ENCODE measurements at regions not wholly inside any gene's neighbourhood (a gene's known extent, or its start where the extent isn't known, plus 50 kb on each side); places are given as distances from the start of the nearest gene placed in this dataset.

DNA sequence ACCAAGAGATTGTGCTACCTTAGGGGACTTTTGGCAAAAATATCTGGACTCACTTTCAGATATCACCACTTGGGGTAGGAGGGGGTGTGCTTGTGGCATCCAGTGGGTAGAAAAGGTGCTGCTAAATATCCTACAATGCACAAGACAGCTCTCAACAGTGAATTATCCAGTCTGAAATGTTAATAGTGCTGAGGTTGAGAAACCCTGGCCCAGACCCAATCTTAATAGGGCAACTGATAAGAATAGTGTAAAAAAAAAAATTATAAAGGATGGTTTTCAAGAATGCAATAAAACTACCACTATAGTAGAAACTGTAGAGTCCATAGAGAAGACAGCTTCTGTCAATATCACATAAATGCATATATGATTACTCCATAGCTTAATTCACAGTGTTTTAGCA lies 185.5 kb downstream of the ZNF330 start:
- no peak for DNase-seq

DNA sequence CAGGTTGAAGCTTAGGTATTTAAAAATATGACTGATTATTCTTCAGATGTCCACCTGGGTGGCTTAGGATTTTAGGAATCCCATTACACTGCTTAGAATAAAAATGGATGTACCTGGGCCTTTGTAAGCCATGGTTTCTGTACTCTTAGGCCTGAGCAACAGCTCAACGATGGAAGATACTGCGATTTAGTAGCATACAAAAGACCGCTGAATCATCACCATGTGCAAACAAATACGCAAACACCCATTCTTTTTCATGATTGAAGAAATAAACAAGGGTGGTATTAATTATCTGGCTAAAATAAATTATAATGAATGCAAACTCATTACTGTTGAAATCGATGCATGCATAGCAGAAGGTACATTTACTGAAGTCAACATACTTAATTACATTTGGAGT lies 188.9 kb downstream of the ZNF330 start:
- DNase-seq, result no peak

DNA sequence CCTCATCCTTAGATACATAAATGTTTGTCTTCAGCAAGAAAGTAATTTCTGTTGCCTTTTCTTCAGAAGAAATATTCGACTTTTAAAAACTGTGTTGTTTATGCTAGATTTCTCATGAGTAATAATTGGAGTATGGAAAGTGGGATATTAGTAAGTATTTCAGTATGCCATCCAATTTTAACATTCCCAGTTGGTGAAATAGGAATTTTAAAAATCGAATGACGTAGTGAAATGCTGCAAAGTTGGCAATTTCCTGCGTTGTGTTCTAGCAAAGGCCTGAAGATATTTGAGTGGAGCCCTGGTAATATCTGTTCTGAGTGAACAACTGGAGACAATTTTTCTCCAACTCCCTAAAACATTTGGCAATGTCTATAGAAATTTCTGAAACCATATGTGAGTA lies 190.1 kb downstream of the ZNF330 start:
- DNase-seq, result no peak

DNA sequence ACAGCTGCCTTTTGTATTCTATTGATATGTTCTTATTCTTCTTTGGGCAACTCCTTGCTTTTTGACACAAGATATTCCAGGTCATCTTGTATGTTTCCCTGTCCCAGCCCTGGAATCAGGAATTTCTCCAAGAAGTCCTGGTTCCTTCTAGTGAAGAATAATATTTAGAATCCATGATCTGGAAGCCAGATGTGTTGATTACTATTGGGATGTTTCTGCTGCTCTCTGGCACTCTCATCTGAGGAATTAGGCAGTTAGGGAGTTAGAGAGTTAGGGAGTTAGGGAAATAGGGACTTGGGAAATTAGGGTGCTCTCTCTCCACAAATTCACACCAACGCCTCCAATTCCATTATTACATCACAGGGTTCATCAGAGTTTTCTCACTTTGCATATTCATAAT lies 191.2 kb downstream of the ZNF330 start:
- no peak for DNase-seq

DNA sequence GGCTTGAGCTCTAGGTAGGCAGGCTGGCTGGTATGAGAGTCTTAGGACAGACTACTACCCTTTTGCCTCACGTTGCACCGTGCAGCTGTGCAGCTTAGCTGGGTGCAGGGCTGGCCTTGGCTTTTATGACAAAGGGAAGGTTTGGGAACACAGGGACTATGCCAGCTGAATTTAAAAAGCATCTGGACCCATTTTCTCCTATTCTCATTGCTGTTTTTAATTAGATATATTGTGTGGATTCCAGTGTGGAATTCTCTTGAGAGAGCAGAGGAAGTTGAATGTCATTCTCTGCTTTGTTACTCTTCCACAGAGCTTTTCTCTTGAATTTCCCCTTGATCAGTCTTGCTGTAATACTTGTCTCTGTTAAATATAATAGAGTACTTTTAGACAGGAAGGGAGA lies 192.7 kb downstream of the ZNF330 start:
- DNase-seq, result no peak

DNA sequence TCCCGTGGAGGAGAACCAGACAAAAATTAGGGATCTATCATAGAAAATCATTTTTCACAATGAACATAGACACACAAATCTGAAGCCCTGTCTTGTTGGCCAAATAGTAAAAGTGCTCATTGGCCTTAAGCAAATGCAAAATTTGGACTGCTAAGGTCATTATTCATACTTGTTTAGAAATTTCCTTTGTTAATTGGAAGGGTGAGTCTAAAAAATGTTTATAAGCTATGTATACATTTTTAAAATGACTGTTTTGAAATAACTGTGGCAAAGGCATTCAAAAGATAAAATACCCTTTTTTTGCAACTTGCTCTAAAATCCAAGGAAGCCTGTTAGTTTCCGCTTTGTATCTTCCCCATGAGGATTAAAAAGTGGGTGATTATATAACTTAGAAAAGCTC lies 195.0 kb downstream of the ZNF330 start:
- no peak for DNase-seq

DNA sequence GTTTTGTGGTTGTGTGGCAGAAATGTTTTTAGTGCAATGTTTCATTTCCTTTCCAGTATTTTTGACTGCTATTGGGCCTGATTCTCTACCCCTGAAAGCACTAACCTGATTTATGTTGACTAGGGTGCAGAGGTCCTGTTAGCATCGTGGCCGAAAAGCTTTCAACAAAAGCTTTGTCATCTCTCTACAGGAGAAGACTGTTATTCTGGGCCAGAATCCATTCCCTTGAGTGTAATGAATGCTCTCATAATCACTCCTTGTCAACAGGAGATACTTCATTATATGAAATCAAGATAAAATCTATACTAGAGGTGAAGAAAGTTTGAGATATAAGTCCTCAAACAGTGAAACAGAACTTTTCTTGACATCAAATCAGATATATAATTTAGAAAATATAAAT lies 195.5 kb downstream of the ZNF330 start:
- no peak for DNase-seq

DNA sequence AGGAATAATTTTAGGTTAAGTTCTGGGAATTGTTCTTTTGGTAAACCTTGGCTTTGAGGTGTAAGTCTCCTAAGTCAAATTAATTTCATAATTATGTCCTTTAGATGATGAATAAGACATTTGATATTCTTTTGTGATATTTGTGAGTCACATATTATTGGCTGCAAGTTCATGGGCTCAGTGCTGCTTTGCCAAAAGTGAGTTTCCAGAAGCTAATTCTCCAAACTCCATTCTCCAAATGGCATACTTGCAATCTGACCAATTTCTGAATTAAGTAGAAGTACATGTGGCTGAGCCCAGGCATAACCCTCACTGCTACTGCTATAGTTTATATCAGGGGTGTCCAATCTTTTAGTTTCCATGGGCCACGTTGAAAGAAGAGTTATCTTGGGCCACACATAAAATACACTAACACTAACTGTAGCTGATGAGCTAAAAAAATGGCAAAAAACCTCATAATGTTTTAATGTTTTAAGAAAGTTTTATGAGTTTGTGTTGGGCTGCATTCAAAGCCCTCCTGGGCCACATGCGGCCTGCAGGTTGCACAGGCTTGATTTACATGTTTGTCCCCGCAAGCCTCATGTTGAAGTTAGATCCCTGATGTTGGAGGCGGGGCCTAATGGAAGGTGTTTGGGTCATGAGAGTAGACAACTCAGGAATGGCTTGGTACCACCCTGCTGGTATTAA lies 196.1 kb downstream of the ZNF330 start:
- no peak for DNase-seq

DNA sequence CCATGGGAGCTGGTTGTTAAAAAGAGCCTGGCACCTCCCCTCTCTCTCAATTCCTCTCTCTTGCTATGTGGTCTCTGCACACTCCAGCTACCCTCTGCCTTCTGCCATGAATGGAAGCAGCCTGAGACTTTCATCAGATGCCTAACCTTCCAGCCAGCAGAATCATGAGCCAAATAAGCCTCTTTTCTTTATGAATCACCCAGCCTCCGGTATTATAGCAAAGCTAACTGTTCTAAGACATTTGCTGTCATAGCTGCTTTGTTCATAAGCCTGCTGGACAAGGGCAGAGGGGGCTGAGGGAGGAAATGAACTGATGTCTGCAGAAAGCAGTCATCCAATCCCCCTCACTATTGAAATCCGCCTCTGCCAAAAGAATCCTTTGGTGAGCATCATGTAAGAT lies 196.7 kb downstream of the ZNF330 start:
- no peak for DNase-seq

DNA sequence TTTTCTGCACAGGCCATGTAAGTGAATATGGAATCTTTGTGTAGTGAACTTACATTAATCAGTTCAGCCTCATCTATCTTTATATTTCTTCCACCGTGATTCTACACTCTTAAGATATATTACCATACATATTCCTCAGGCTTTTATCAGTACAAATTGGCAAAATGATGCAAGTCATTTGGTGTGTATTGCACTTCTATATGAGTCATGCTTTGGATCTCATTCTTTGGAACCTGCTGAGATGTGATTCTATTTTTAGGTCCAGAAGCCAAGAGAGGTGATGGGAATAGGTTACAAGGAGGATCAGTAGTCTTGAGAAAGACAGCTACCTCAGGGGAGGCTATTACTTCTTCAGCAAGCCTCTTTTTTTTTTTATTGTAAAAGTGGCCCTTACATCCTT lies 204.4 kb downstream of the ZNF330 start:
- DNase-seq, result no peak

DNA sequence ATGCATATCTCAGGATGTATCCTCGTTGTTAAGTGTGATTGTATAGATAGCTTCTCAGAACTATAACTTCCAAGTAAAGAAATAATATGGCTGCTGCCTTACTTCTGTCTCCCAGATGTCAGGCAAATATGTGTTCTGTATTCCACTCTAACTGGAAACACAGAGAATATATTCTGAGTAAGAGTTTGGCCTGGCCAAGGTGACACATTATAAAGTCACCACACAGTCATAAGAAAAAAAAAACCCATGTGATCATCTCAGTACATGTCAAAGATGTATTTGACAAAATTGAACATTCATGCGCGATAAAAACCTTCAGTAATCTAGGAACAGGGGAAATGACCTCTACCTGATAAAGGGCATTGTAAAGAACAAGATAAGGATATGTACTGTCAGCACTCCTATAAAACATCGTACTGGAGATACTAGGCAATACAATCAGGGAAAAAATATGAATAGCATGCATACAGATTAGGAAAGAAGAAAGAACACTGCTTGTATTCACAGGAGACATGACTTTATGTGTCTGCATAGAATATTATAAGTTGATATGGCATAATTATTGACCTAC lies 207.1 kb downstream of the ZNF330 start:
- no peak for DNase-seq

DNA sequence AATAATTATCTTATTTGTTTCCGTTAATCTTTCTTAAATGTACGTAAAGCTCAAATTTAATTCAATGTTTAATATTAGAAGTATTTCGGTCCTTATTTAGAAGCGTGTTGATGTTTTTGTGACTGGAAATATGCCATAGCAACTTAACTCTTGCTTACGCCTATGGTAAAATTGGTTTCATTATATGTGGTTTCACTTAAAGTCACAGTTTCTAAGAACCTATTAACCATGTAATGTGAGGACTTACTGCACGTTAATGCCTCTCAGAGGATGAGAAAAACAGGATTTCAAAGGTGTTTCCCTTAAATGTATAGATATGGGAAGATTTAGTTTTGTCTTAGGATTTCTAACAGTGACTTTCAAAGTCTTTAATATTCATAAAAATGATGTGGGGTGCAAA lies 206.4 kb upstream of the IL15 start:
- DNase-seq, result no peak

DNA sequence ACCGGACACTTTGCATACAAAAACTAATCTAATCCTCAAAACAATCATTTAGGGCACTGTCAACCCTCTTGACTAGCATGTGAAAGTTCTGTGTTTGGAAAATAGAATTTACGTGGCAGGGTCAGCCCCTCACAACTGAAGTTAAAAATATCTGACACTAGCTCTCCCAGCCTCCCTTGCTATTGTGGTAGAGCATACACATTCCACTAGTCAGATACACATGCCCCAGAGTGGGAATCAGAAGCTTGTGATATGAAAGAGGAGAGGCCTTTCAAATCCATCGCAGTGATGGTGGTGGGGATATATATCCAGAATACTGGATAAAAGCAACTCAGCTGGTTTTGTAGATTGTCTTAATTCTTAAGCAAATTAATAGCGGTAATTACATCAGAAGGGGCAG lies 205.7 kb upstream of the IL15 start:
- no peak for DNase-seq

DNA sequence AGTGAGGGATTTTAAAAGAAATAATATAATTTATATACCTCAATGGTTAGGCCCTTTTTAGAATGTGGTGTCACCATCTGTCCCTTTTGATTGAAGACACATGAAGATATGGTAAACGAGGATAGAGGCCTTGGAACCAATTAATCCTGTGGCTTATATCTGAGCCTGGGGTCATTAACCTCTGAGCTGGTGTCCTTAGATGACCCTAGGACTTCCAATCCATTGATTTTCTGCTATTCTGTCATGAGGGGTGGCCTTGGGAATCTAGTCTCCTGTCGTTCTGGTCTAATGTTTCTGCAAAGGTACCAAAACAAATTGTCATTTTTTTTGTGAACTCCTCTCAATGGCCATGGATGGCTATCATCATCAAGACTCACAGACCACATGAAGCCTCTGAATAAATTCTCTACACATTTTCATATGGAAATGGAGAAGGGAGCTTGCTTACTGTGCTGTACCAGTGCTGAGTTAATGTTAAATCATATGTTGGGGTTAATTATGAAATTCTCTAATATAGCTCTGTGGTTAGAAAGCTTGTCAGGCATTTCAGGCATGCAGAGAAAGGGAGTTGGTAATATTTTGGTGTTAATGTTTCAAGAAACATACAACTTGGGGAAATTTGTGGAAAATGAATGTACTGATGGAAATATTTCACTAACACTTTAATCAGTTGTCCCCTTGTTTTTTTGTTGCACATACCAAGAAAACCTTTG lies 204.2 kb upstream of the IL15 start:
- no peak for DNase-seq

DNA sequence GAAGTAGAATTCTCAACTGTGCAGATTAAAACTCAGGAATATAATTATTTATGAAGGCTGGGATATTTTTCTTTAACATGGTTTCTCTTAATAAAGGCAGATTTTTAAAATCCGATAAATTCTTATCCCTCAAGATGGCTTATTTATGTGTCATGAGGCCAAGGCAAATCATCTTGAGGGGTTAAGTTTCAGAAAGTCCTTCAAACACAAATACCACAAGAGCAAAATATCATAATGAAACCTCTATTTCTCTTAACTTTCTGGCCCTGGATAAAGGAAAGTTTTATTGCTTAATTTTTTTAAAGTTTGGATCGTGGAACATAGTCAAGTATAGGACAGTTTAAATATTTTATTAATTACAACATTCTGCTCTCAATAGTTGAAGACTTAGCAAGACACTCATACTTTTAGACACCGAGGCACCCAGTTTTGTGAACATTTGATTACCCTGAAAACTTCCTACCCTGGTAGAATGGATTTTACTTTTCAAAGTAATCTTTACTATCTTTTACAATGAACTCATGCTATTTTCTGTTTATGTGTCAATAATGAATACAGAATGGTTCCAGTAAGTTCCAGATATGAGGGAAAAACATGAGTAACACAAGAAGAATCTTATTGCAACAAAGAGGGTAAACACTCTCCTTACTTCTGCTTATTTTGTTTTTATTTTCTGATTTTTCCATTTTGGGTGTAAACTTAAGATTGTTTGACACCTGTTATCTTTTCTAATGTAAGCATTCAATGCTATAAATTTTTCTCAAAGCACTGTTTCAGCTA lies 200.7 kb upstream of the IL15 start:
- DNase-seq, result no peak

DNA sequence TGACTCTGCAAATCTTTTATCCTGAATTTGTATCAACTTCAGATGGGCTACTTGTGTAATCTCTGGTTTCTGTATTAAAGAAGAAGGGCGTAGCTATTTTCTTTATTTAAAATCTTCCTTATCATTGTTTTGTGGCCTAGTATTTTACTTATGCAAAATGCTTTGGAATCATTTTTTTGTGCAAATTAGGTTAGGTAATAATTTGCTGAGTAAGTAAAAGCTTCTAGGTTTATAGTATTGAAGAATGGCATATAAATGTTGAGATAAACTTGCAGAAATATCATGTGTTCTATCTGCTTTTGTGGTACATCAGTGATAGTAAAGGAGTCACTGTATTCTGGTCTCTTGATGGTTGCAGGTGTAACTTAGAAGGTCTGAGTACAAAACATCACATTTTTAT lies 197.2 kb upstream of the IL15 start:
- DNase-seq, result no peak

DNA sequence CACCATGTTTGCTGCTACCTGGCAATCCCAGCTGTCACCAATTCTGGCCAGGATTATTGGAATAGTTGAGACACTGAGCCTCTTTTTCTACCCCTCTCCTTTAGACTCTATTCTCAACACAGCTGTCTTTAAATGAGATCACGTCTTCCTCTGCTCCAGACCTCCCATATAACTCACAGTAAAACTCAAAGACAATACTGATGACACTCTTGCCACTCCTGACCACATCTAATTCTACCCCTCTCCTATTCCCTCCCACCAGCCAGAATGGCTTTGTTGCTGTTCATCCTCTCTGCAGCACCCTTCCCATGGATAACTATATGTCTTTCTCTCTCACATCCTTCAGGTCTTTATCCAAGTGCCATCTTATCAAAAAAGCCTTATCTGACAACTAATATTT lies 188.6 kb upstream of the IL15 start:
- no peak for DNase-seq

DNA sequence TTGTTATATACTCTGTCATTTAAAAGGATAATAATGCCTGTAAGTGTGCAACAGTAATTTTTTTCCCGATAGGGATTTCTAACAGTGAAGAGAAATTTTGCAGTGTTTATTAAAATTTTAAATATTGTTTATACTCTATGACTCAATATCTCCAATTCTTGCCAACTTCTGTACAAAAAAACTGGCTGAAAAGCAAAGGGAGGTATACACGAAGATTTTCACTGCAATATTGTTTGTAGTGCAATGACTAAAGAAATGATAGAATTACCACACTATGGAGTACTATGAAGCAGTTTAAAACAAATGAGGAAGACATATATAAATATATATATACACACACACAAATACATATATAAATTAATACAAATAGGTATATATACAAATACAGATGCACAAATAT lies 187.9 kb upstream of the IL15 start:
- no peak for DNase-seq

DNA sequence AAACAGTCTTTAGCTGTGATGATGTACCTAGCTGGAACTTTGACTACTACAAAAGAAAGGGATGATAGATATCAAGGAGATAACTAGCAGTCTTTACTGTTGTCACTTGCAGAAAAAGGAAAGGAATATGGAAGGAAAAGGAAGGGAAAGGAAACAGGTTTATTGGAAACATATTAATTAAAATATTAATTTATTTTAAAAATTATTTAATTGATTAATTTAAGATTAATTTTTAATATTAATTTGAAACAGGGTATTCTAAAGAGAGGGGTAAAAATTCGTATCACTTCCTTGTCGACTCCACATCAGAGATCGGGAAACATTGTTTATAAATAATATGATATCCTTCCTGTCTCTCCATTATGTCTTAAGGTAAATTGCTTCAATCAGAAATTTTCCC lies 186.5 kb upstream of the IL15 start:
- DNase-seq, result no peak

DNA sequence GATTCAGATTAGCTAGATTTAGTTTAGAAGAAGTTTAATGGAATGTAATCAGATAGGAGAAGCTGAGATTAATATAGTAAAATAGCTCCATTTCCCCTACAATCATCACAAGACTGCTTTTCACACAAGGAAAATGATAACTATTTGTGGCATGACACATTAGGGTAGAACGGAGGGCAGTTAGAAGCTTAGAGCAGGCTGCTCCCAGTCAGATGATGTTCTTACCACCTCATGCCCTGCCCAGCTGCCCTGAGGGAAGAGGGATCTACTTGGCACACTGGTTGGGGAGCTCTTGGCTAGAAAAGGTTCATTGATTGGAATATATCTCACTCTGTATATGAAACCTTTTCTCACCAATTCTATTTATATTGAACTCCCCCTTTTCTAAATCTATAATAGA lies 180.7 kb upstream of the IL15 start:
- DNase-seq, result no peak

DNA sequence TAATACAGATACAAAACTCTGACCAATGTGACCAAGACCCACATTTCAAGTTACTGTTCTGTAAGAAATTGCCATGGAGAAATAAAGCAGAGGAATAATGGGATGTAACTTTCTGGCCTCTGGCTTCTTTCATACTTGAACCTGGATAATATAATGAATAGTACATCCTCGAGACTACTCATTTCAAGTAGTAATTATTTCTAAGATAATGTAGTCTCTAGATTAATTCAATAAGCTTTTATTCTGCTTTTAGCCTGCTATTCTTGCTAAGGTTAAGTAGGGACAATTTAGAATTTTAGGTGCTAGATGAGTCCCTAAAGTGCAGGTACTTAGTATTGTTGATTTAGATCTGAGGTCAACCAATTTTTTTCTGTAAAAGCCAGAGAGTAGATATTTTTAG lies 178.7 kb upstream of the IL15 start:
- DNase-seq, result no peak

DNA sequence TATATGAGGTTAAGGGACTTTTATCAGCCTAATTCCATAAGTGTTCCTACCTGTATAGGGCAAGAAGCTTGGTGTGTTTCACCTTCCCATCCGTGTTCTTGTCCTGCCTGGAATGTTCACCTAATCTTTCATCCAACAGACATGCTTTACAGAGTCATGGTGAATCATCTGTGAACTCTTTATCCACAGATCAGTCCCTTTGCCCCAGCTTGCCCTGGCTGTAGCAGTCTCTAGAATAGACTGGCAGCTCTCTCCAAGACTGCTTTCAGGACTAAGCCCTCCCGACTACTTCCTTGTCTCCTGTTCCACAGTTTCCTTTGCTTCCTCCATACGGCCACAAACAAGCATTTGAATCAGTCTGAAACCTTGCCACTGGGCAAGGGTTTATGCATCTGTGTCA lies 177.9 kb upstream of the IL15 start:
- DNase-seq, result no peak

DNA sequence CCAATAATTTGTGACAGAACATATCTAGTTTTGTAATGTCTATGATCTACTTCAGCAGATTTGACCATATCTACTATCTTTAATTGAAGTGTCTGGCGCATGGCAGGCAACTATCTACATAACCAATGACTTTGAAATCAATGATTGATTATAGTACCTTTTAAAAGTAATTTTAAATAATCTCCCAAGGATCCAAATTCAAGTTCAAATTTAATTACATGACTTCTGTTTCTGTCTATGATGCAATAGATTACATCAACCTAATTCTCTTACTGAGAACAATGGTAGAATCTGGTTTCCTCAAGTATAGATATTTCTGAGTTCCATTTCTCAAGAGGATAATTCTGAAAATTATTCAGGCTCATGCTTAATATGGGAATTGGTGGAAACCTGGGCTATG lies 177.4 kb upstream of the IL15 start:
- no peak for DNase-seq

DNA sequence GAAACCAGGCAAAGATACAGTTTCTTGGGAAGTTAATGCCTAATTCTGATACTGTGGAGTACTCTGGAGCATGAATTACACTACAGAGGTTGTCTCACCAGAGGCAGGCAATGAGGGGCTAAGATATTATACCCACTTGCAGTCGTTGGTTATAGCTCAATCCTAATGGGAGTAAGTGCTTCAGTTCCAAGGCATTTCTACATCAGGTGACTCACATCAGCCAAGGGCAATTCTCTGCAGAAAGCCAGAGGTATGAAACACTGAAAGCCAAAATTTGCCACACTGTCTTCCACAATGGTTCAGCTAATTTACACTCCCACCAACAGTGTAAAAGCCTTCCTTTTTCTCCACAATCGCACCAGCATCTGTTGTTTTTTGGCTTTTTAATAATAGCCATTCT lies 174.0 kb upstream of the IL15 start:
- DNase-seq, result no peak
